ENCODE measurements at regions not wholly inside any gene's neighbourhood (a gene's known extent, or its start where the extent isn't known, plus 50 kb on each side); places are given as distances from the start of the nearest gene placed in this dataset.

- H3K27me3 Mint-ChIP-seq, result peaks cover 0 to 14% (median 0%) of the 10 kb centered on the region in 3 donors
- H3K9me3 Mint-ChIP-seq, result peaks cover 0 to 7% (median 4%) of the 10 kb centered on the region in 7 donors
- H3K27ac Mint-ChIP-seq, result peak overlapping the region in 1 of 6 donors; percentile 2
- no peak overlapping the region for H3K4me3 Mint-ChIP-seq
- no peak for ATAC-seq (ENCODE audit: low read depth in 2 of 2)
- no peaks in the 10 kb centered on the region for H3K36me3 Mint-ChIP-seq
- DNase-seq, result no peak
- H3K4me1 Mint-ChIP-seq, result no peaks in the 10 kb centered on the region
These were observed 350.4 kb downstream of the OSTF1 start for GRCh38 chr9:75438716-75439115.

- H3K36me3 Mint-ChIP-seq, result no peaks in the 10 kb centered on the region
- DNase-seq (no peak), ATAC-seq (ENCODE audit: low read depth in 2 of 2) (no peak)
- no peak overlapping the region for H3K27ac Mint-ChIP-seq
- H3K4me1 Mint-ChIP-seq, result no peaks in the 10 kb centered on the region
- no peaks in the 10 kb centered on the region for H3K27me3 Mint-ChIP-seq
- no peak overlapping the region for H3K4me3 Mint-ChIP-seq
- H3K9me3 Mint-ChIP-seq, result peaks cover 0 to 7% (median 5%) of the 10 kb centered on the region in 7 donors
These were observed 352.6 kb downstream of the OSTF1 start for GRCh38 chr9:75440914-75441313.

GRCh38 chr9:75445144-75445543 is 356.8 kb downstream of the OSTF1 start:
- Mint-ChIP-seq H3K27ac (no peak overlapping the region), H3K4me3 (no peak overlapping the region)

GRCh38 chr9:75447281-75447680 is 359.0 kb downstream of the OSTF1 start:
- no peak overlapping the region for H3K4me3 Mint-ChIP-seq

More at GRCh38 chr9:75445144-75445543, 356.8 kb downstream of the OSTF1 start:
- no peak for DNase-seq
- ATAC-seq (ENCODE audit: low read depth in 2 of 2), result no peak
- Mint-ChIP-seq H3K27me3 (no peaks in the 10 kb centered on the region), H3K9me3 (peaks cover 0 to 7% (median 3%) of the 10 kb centered on the region in 7 donors), H3K4me1 (no peaks in the 10 kb centered on the region), H3K36me3 (no peaks in the 10 kb centered on the region)

GRCh38 chr9:75448281-75448680 is 360.0 kb downstream of the OSTF1 start:
- no peak overlapping the region for H3K4me3 Mint-ChIP-seq
- no peaks in the 10 kb centered on the region for H3K36me3 Mint-ChIP-seq
- no peaks in the 10 kb centered on the region for H3K4me1 Mint-ChIP-seq
- H3K27ac Mint-ChIP-seq, result no peak overlapping the region
- ATAC-seq (ENCODE audit: low read depth in 2 of 2) (no peak), DNase-seq (no peak)
- no peaks in the 10 kb centered on the region for H3K27me3 Mint-ChIP-seq
- peaks cover 0 to 6% (median 0%) of the 10 kb centered on the region in 7 donors for H3K9me3 Mint-ChIP-seq

More at GRCh38 chr9:75447281-75447680, 359.0 kb downstream of the OSTF1 start:
- ATAC-seq (ENCODE audit: low read depth in 2 of 2) (no peak), DNase-seq (no peak)
- no peaks in the 10 kb centered on the region for H3K36me3 Mint-ChIP-seq
- H3K27ac Mint-ChIP-seq, result no peak overlapping the region
- H3K27me3 Mint-ChIP-seq, result no peaks in the 10 kb centered on the region
- H3K4me1 Mint-ChIP-seq, result no peaks in the 10 kb centered on the region
- H3K9me3 Mint-ChIP-seq, result peaks cover 0 to 7% (median 3%) of the 10 kb centered on the region in 7 donors

- DNase-seq (no peak), ATAC-seq (ENCODE audit: low read depth in 2 of 2) (no peak)
- H3K4me3 Mint-ChIP-seq, result no peak overlapping the region
- no peaks in the 10 kb centered on the region for H3K27me3 Mint-ChIP-seq
- H3K27ac Mint-ChIP-seq, result peak overlapping the region in 1 of 6 donors; percentile 8
- no peaks in the 10 kb centered on the region for H3K4me1 Mint-ChIP-seq
- H3K36me3 Mint-ChIP-seq, result no peaks in the 10 kb centered on the region
- peaks cover 0 to 3% (median 0%) of the 10 kb centered on the region in 7 donors for H3K9me3 Mint-ChIP-seq
These were observed 360.6 kb downstream of the OSTF1 start for GRCh38 chr9:75448955-75449354.

GRCh38 chr9:75451045-75451444 is 362.7 kb downstream of the OSTF1 start:
- ATAC-seq (ENCODE audit: low read depth in 2 of 2), result no peak
- H3K9me3 Mint-ChIP-seq, result no peaks in the 10 kb centered on the region

GRCh38 chr9:75451505-75451904 is 363.2 kb downstream of the OSTF1 start:
- H3K9me3 Mint-ChIP-seq, result no peaks in the 10 kb centered on the region
- no peak overlapping the region for H3K27ac Mint-ChIP-seq
- H3K4me3 Mint-ChIP-seq, result no peak overlapping the region
- H3K36me3 Mint-ChIP-seq, result no peaks in the 10 kb centered on the region
- H3K27me3 Mint-ChIP-seq, result no peaks in the 10 kb centered on the region
- no peak for DNase-seq
- ATAC-seq (ENCODE audit: low read depth in 2 of 2), result no peak
- H3K4me1 Mint-ChIP-seq, result peaks cover 7 to 16% (median 8%) of the 10 kb centered on the region in 3 donors

More at GRCh38 chr9:75451045-75451444, 362.7 kb downstream of the OSTF1 start:
- no peak overlapping the region for H3K4me3 Mint-ChIP-seq
- H3K27ac Mint-ChIP-seq, result no peak overlapping the region
- no peak for DNase-seq
- no peaks in the 10 kb centered on the region for H3K36me3 Mint-ChIP-seq
- peaks cover 7 to 16% (median 8%) of the 10 kb centered on the region in 3 donors for H3K4me1 Mint-ChIP-seq
- no peaks in the 10 kb centered on the region for H3K27me3 Mint-ChIP-seq

GRCh38 chr9:75452512-75452911 is 364.2 kb downstream of the OSTF1 start:
- no peak for DNase-seq

GRCh38 chr9:75454043-75454442 is 365.7 kb downstream of the OSTF1 start:
- Mint-ChIP-seq H3K27ac (no peak overlapping the region), H3K9me3 (no peaks in the 10 kb centered on the region), H3K27me3 (no peaks in the 10 kb centered on the region), H3K4me1 (peaks cover 7 to 16% (median 8%) of the 10 kb centered on the region in 3 donors), H3K4me3 (no peak overlapping the region), H3K36me3 (no peaks in the 10 kb centered on the region)
- no peak for ATAC-seq (ENCODE audit: low read depth in 2 of 2)
- DNase-seq, result no peak

More at GRCh38 chr9:75452512-75452911, 364.2 kb downstream of the OSTF1 start:
- no peak overlapping the region for H3K27ac Mint-ChIP-seq
- H3K36me3 Mint-ChIP-seq, result no peaks in the 10 kb centered on the region
- H3K4me1 Mint-ChIP-seq, result peaks cover 7 to 16% (median 8%) of the 10 kb centered on the region in 3 donors
- no peaks in the 10 kb centered on the region for H3K9me3 Mint-ChIP-seq
- H3K27me3 Mint-ChIP-seq, result no peaks in the 10 kb centered on the region
- no peak for ATAC-seq (ENCODE audit: low read depth in 2 of 2)
- H3K4me3 Mint-ChIP-seq, result no peak overlapping the region

GRCh38 chr9:75454891-75455290 is 366.6 kb downstream of the OSTF1 start:
- Mint-ChIP-seq H3K27me3 (no peaks in the 10 kb centered on the region), H3K4me1 (peaks cover 7 to 16% (median 8%) of the 10 kb centered on the region in 3 donors), H3K4me3 (no peak overlapping the region), H3K9me3 (no peaks in the 10 kb centered on the region), H3K36me3 (no peaks in the 10 kb centered on the region), H3K27ac (no peak overlapping the region)
- DNase-seq, result no peak
- ATAC-seq (ENCODE audit: low read depth in 2 of 2), result no peak

GRCh38 chr9:75455444-75455921 is 367.2 kb downstream of the OSTF1 start:
- Mint-ChIP-seq H3K9me3 (no peaks in the 10 kb centered on the region), H3K27ac (no peak overlapping the region), H3K4me1 (peaks cover 7 to 16% (median 8%) of the 10 kb centered on the region in 3 donors), H3K27me3 (no peaks in the 10 kb centered on the region), H3K4me3 (no peak overlapping the region), H3K36me3 (no peaks in the 10 kb centered on the region)
- DNase-seq (no peak), ATAC-seq (ENCODE audit: low read depth in 2 of 2) (peak; percentile 49 to 66)

- Mint-ChIP-seq H3K27ac (no peak overlapping the region), H3K9me3 (peaks cover 0 to 2% (median 0%) of the 10 kb centered on the region in 7 donors), H3K27me3 (no peaks in the 10 kb centered on the region), H3K4me1 (peaks cover 7 to 16% (median 8%) of the 10 kb centered on the region in 3 donors), H3K36me3 (no peaks in the 10 kb centered on the region), H3K4me3 (no peak overlapping the region)
- DNase-seq, result no peak
- no peak for ATAC-seq (ENCODE audit: low read depth in 2 of 2)
These were observed 368.4 kb downstream of the OSTF1 start for GRCh38 chr9:75456698-75457097.

GRCh38 chr9:75457474-75458011 is 369.2 kb downstream of the OSTF1 start:
- Mint-ChIP-seq H3K4me3 (no peak overlapping the region), H3K9me3 (peaks cover 0 to 2% (median 0%) of the 10 kb centered on the region in 7 donors), H3K36me3 (no peaks in the 10 kb centered on the region), H3K27ac (no peak overlapping the region), H3K4me1 (peaks cover 7 to 16% (median 8%) of the 10 kb centered on the region in 3 donors), H3K27me3 (no peaks in the 10 kb centered on the region)
- DNase-seq (no peak), ATAC-seq (ENCODE audit: low read depth in 2 of 2) (no peak)
